HUES48 (cell line): ENCODE measurements at regions not wholly inside any gene's neighbourhood (a gene's known extent, or its start where the extent isn't known, plus 50 kb on each side); places are given as distances from the start of the nearest gene placed in this dataset.

Experiments used
- H3K27ac ChIP-seq: one replicate; pipeline ENCODE4 v1.7.0; 2013; ENCODE audit warnings: low read depth, low read length, inconsistent platforms
- H3K27me3 ChIP-seq: 2 replicates; pipeline ENCODE4 v1.6.1; 2013; ENCODE audit warnings: mild to moderate bottlenecking, low read length; ENCODE audit not compliant: control insufficient read depth, insufficient read depth
- H3K36me3 ChIP-seq: 2 replicates; pipeline ENCODE4 v1.6.1; 2013; ENCODE audit warnings: low read length; ENCODE audit not compliant: control insufficient read depth, insufficient read depth
- H3K4me1 ChIP-seq: 2 replicates; pipeline ENCODE4 v1.6.1; 2013; ENCODE audit warnings: mild to moderate bottlenecking, low read length; ENCODE audit not compliant: control insufficient read depth, insufficient read depth
- H3K4me3 ChIP-seq: 2 replicates; pipeline ENCODE4 v1.5.1; 2013; ENCODE audit warnings: mild to moderate bottlenecking, low read depth, low read length
- H3K9ac ChIP-seq: 2 replicates; pipeline ENCODE4 v1.6.1; 2013; ENCODE audit warnings: mild to moderate bottlenecking, low read depth, low read length, moderate library complexity
- H3K9me3 ChIP-seq: 2 replicates; pipeline ENCODE4 v1.6.1; 2013; ENCODE audit warnings: low read length; ENCODE audit not compliant: control insufficient read depth, insufficient read depth

GRCh38 chr1:65042467-65042866, 76.1 kb upstream of the JAK1 start:
- Histone ChIP-seq H3K36me3 (no peaks in the 10 kb centered on the region), H3K4me1 (no peaks in the 10 kb centered on the region), H3K27ac (no peak overlapping the region), H3K9me3 (no peaks in the 10 kb centered on the region), H3K9ac (no peak overlapping the region), H3K27me3 (no peaks in the 10 kb centered on the region), H3K4me3 (no peak overlapping the region)

GRCh38 chr1:65044411-65044810, 78.1 kb upstream of the JAK1 start:
- Histone ChIP-seq H3K4me1 (no peaks in the 10 kb centered on the region), H3K27me3 (no peaks in the 10 kb centered on the region), H3K4me3 (no peak overlapping the region), H3K9ac (no peak overlapping the region), H3K9me3 (no peaks in the 10 kb centered on the region), H3K36me3 (no peaks in the 10 kb centered on the region), H3K27ac (no peak overlapping the region)

- Histone ChIP-seq H3K9ac (no peak overlapping the region), H3K4me3 (no peak overlapping the region), H3K27me3 (no peaks in the 10 kb centered on the region), H3K4me1 (no peaks in the 10 kb centered on the region), H3K9me3 (no peaks in the 10 kb centered on the region), H3K27ac (no peak overlapping the region), H3K36me3 (no peaks in the 10 kb centered on the region)
Measured at GRCh38 chr1:65045022-65045817, 78.9 kb upstream of the JAK1 start.

GRCh38 chr1:65048335-65048734, 82.0 kb upstream of the JAK1 start:
- Histone ChIP-seq H3K9me3 (no peaks in the 10 kb centered on the region), H3K27me3 (no peaks in the 10 kb centered on the region), H3K4me3 (no peak overlapping the region), H3K36me3 (no peaks in the 10 kb centered on the region), H3K27ac (no peak overlapping the region), H3K9ac (no peak overlapping the region), H3K4me1 (no peaks in the 10 kb centered on the region)

- H3K9ac ChIP-seq: no peak overlapping the region
- no peak overlapping the region for H3K4me3 ChIP-seq
- H3K27me3 ChIP-seq: no peaks in the 10 kb centered on the region
- H3K9me3 ChIP-seq: no peaks in the 10 kb centered on the region
- 0 out of 2 replicates have a peak, but pooled peaks cover 9% of the 10 kb centered on the region for H3K36me3 ChIP-seq
- H3K4me1 ChIP-seq: no peaks in the 10 kb centered on the region
- H3K27ac ChIP-seq: no peak overlapping the region
Measured at GRCh38 chr1:65049941-65050713, 83.8 kb upstream of the JAK1 start.

- H3K4me3 ChIP-seq: no peak overlapping the region
- peaks cover 15% of the 10 kb centered on the region for H3K36me3 ChIP-seq
- no peaks in the 10 kb centered on the region for H3K4me1 ChIP-seq
- H3K27ac ChIP-seq: no peak overlapping the region
- H3K9me3 ChIP-seq: no peaks in the 10 kb centered on the region
- no peaks in the 10 kb centered on the region for H3K27me3 ChIP-seq
- no peak overlapping the region for H3K9ac ChIP-seq
Measured at GRCh38 chr1:65050735-65051134, 84.4 kb upstream of the JAK1 start.

- no peak overlapping the region for H3K9ac ChIP-seq
- H3K27me3 ChIP-seq: no peaks in the 10 kb centered on the region
- H3K9me3 ChIP-seq: no peaks in the 10 kb centered on the region
- H3K4me1 ChIP-seq: no peaks in the 10 kb centered on the region
- peaks cover 45% of the 10 kb centered on the region for H3K36me3 ChIP-seq
- H3K27ac ChIP-seq: no peak overlapping the region
- no peak overlapping the region for H3K4me3 ChIP-seq
Measured at GRCh38 chr1:65054481-65054880, 88.1 kb upstream of the JAK1 start.

GRCh38 chr1:65055747-65056146, 89.4 kb upstream of the JAK1 start:
- peaks cover 45% of the 10 kb centered on the region for H3K36me3 ChIP-seq

GRCh38 chr1:65056234-65056633, 89.9 kb upstream of the JAK1 start:
- H3K36me3 ChIP-seq: peaks cover 45% of the 10 kb centered on the region
- H3K4me3 ChIP-seq: no peak overlapping the region
- H3K27ac ChIP-seq: no peak overlapping the region
- H3K9me3 ChIP-seq: no peaks in the 10 kb centered on the region
- no peak overlapping the region for H3K9ac ChIP-seq
- H3K27me3 ChIP-seq: no peaks in the 10 kb centered on the region
- no peaks in the 10 kb centered on the region for H3K4me1 ChIP-seq

More at GRCh38 chr1:65055747-65056146, 89.4 kb upstream of the JAK1 start:
- Histone ChIP-seq H3K27me3 (no peaks in the 10 kb centered on the region), H3K4me3 (no peak overlapping the region), H3K9ac (no peak overlapping the region), H3K9me3 (no peaks in the 10 kb centered on the region), H3K27ac (no peak overlapping the region), H3K4me1 (no peaks in the 10 kb centered on the region)

GRCh38 chr1:65056866-65057265, 90.5 kb upstream of the JAK1 start:
- H3K27me3 ChIP-seq: no peaks in the 10 kb centered on the region
- no peak overlapping the region for H3K27ac ChIP-seq
- no peak overlapping the region for H3K4me3 ChIP-seq
- no peak overlapping the region for H3K9ac ChIP-seq
- H3K4me1 ChIP-seq: no peaks in the 10 kb centered on the region
- H3K36me3 ChIP-seq: peaks cover 45% of the 10 kb centered on the region
- no peaks in the 10 kb centered on the region for H3K9me3 ChIP-seq

GRCh38 chr1:65059930-65060538, 88.0 kb upstream of the AK4 start:
- H3K36me3 ChIP-seq: peaks cover 37% of the 10 kb centered on the region
- no peaks in the 10 kb centered on the region for H3K9me3 ChIP-seq
- no peaks in the 10 kb centered on the region for H3K27me3 ChIP-seq
- no peak overlapping the region for H3K9ac ChIP-seq
- no peak overlapping the region for H3K4me3 ChIP-seq
- H3K27ac ChIP-seq: no peak overlapping the region
- H3K4me1 ChIP-seq: peaks cover 10% of the 10 kb centered on the region
